Nucleus accumbens (tissue), 56 donors: ENCODE measurements at regions not wholly inside any gene's neighbourhood (a gene's known extent, or its start where the extent isn't known, plus 50 kb on each side); places are given as distances from the start of the nearest gene placed in this dataset.
"Not testable (repeated sequence)": the region's sequence is repeated elsewhere in the genome, so short reads cannot be mapped to it uniquely, and the experiment has no call there.

Experiments
- DNase-seq, 56 donors: peaks; one replicate each; lab custom pipeline; 2025; lab: John Stamatoyannopoulos, UW

- not testable (repeated sequence) for DNase-seq
These were observed 50.8 kb upstream of the GRIN2B start for GRCh38 chr12:14032191-14032590.

- DNase-seq: no peak
These were observed 62.4 kb upstream of the GRIN2B start for GRCh38 chr12:14043776-14044175.

GRCh38 chr12:14048941-14049545 lies 67.6 kb upstream of the GRIN2B start:
- DNase-seq: peak in 1 of 56 donors; percentile 2

GRCh38 chr12:14057895-14058294 lies 76.5 kb upstream of the GRIN2B start:
- no peak for DNase-seq

- peak in 11 of 56 donors; percentile 2 to 46 (median 16) for DNase-seq
These were observed 77.3 kb upstream of the GRIN2B start for GRCh38 chr12:14058717-14059116.

GRCh38 chr12:14059548-14059947 lies 78.1 kb upstream of the GRIN2B start:
- peak in 1 of 56 donors; percentile 16 for DNase-seq

GRCh38 chr12:14065616-14066015 lies 84.2 kb upstream of the GRIN2B start:
- DNase-seq: no peak

- no peak for DNase-seq
These were observed 84.6 kb upstream of the GRIN2B start for GRCh38 chr12:14066021-14066420.

- no peak for DNase-seq
These were observed 87.6 kb upstream of the GRIN2B start for GRCh38 chr12:14068961-14069360.

- no peak for DNase-seq
These were observed 90.4 kb upstream of the GRIN2B start for GRCh38 chr12:14071833-14072232.

GRCh38 chr12:14072987-14073386 lies 91.6 kb upstream of the GRIN2B start:
- no peak for DNase-seq

GRCh38 chr12:14075797-14076393 lies 94.5 kb upstream of the GRIN2B start:
- DNase-seq: no peak

GRCh38 chr12:14076538-14076937 lies 95.1 kb upstream of the GRIN2B start:
- no peak for DNase-seq

- no peak for DNase-seq
These were observed 105.4 kb upstream of the GRIN2B start for GRCh38 chr12:14086838-14087237.

- DNase-seq: no peak
These were observed 118.6 kb upstream of the GRIN2B start for GRCh38 chr12:14099994-14100393.

- DNase-seq: not testable (repeated sequence)
These were observed 120.2 kb upstream of the GRIN2B start for GRCh38 chr12:14101556-14101955.

- DNase-seq: peak in 25 of 56 donors; percentile 0 to 46 (median 13)
These were observed 129.9 kb upstream of the GRIN2B start for GRCh38 chr12:14111230-14111865.

- DNase-seq: peak in 5 of 56 donors; percentile 2 to 8 (median 4)
These were observed 131.6 kb upstream of the GRIN2B start for GRCh38 chr12:14113031-14113430.

GRCh38 chr12:14126692-14127091 lies 145.3 kb upstream of the GRIN2B start:
- DNase-seq: no peak

GRCh38 chr12:14129611-14130195 lies 148.3 kb upstream of the GRIN2B start:
- peak in 35 of 56 donors; percentile 2 to 80 (median 38) for DNase-seq

GRCh38 chr12:14135996-14136395 lies 154.6 kb upstream of the GRIN2B start:
- no peak for DNase-seq

GRCh38 chr12:14138495-14138894 lies 157.1 kb upstream of the GRIN2B start:
- peak in 2 of 56 donors; percentile 1 to 4 for DNase-seq
